Amygdala (tissue), 56 donors: ENCODE measurements at regions not wholly inside any gene's neighbourhood (a gene's known extent, or its start where the extent isn't known, plus 50 kb on each side); places are given as distances from the start of the nearest gene placed in this dataset.

Experiments
- DNase-seq, 56 donors: peaks; one replicate each; lab custom pipeline; 2025; lab: John Stamatoyannopoulos, UW

GRCh38 chrX:39309721-39310152 is 508.5 kb downstream of the MID1IP1 start:
- no peak for DNase-seq

DNA sequence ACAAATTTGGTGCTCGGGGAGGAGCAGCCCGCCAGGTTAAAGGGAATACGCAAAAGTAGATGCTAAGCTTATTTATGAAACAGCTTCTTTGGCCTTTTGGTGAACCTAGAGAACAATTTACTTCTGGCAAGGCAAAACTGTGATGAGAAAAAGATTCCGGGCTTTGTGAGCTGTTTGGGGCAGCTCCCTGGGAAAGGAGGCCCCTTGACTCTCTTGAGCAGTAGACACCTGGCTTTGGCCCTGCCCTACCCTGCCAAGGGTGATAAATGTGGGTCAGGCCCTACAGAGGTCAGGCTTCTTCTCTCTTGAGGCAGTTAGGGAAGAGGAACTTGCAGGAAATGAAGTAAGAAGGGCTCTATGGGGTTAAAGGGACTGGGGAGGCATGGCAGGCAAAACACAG is 509.6 kb downstream of the MID1IP1 start:
- DNase-seq = no peak

DNA sequence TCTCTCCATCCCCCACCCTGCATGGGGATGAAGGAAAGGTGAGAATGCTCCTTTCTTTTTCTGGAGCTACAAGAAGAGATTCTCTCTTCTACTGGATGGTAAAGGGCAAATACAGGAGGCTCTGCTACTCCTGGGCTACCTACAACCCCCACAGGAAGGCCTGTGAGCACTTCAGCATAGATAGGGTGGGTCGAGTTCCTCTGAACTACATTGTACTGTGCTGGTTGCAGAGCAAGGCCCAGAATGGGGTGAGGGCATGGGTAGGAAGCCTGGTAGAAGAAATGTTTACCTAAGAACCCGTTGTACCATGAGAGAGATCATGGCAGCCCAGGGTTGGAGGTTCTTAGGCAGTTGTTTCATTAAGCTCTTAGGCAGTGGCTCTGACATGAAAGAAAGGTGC is 510.4 kb downstream of the MID1IP1 start:
- DNase-seq = no peak

DNA sequence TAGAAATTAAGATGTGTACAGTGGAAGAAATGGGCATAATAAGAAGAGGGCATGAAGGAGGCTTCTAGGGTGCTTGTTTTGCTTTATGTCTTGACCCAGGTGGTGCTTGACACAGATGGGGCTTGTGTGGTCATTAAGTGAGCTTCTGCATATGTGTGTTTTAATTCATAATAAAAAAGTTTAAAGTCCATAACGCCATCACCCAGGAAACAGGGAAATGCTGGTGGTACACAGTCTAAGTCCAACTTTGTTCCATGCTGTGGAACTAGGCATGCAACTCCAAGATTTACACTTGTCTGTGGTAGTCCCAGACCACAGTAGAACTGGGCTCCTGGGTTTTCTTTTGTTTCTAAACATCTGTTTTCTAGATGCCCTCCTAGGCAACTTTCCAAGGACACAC is 511.9 kb downstream of the MID1IP1 start:
- no peak for DNase-seq

GRCh38 chrX:39318506-39319343 is 517.5 kb downstream of the MID1IP1 start:
- no peak for DNase-seq

DNA sequence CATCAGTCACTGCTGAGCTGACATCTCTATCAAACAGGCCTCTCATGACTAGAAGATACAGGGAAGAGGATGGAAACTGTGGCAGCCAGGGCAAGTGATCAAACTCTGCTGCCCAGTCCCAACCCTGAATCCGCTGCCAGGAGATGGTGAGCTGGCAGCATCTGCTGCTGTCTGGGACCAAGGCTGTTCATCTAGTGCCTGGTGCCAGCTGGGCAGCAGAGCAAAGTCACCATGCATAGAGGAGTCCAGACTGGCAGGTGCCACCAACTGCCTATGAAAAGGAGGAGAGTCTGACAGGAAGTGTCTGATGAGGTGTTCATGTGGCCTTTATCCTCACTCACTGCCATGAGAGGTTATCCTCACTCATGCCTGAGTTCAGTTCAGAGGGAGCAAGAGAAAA is 518.9 kb downstream of the MID1IP1 start:
- DNase-seq = peak in 1 of 56 donors; percentile 6

GRCh38 chrX:39322496-39322895 is 521.2 kb downstream of the MID1IP1 start:
- no peak for DNase-seq

DNA sequence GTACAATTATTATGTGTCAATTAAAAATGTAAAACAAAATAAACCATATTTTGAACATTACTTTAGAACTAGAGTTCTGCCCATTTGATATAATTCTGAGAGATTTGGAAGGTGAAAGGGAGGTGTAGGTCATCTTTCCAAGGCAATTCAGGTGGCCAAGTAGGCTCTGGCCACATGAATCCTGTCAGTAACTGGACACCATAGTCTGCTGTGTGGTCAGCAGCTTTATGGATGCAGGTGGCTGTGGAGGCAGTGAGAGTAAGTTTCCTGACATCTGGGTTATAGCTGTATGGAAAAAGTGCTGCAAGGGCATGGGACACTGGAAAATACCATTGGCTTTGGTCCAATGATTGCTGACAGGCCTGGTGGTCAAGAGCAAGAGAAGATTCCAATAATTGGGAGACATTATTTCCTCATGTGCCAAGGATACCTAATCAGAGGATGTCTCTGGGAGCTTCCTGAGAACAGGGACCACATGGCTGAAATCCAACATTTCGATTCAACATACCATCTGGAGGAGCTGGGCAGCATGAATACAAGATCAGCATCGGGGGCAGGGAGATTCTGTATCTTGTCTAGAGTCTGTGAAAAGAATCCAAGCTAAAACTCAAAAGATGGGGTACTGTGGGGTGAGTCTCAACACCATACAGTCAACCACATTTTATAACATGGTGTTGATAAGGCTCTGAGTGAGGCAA is 523.1 kb downstream of the MID1IP1 start:
- DNase-seq = no peak

DNA sequence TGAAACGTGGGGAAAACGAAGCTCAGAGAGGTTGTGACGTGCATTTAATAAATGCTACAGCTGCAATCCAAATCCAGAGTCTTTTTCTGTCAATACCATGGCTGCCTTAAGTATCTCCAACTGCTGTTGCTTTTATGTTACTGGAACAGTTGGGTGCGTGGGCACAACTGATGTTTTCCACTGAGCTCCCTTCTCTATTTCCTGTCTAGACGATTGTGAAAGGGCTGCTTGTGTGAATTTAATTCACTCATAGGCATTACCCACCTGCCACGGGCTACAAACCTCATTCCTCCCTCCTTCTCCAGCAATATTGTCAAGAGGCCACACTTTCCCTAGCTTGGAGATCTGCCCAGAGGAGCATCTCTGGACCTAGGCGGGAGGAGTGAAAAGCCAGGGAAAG is 526.0 kb downstream of the MID1IP1 start:
- no peak for DNase-seq

DNA sequence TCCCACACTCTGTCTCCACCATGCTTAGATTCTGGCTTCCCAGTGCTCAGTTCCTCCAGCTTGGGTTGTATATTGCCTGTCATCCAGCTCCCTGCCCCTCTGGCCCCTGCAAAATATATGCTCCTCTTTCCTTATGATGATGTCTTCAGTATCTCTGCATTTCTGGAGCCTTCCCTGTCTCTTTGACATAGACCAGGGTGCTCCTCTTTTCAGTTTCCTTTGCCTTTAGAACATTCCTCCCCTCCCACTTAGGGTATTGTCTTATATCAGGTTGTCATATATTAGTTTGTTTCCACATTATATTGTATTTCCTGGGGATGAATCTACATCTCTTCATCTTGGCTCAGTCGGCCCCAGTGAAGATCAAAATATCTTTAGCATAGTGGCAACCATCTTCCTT is 526.4 kb downstream of the MID1IP1 start:
- no peak for DNase-seq

GRCh38 chrX:39328661-39329060 is 527.4 kb downstream of the MID1IP1 start:
- no peak for DNase-seq

- DNase-seq = no peak
Measured at GRCh38 chrX:39331082-39331704, 529.9 kb downstream of the MID1IP1 start.

DNA sequence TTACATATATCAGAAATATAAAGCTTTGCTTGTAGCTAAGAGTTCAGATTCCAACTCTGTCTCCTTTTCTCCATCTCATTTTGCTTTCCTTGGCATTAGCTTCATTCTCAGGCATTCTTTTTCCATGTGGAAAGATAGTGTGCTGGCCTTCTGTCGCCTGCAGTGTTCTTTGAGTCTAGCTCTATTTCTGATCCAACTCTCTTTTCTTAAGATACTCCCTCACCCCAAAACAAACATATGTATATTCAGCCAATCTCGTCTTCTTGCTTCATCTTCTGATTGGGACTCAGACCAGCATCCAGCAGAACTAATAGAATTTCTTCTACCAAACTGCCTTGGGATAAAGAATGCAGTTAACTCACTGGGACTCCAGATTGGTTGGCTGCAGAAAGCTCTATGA is 532.2 kb downstream of the MID1IP1 start:
- DNase-seq = no peak

DNA sequence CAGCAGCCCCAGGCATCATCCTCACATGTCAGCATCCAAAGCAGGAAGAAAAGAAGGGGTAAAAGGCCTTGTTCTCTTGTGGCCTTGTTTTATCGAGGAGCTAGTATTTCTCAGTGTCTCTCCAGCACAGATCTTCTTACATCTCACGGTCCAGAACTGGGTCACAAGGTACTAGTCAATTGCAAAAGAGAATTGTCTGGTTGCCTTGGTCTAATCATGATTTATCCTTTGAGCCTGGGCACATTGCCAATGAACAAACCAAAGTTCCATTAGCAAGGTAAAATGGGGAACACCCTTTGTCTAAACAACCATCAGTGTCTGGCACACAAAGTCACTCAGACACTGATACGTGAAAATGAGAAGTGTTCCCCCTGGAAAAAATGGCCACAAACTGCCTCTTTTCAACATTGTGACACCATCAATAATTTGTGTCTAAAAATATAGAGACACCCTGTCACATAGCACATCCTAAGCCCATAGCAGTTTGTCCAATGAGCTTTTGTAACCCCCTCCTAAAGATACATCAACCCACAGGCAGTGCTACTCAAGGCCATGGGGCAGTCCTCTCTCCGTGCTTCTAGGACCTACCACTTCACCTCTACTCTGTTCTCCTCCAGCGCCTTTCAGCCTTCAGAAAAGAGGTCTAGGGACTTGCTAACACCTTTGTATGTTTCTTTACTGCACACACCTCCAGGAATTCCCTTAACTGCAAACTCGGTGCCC is 534.4 kb downstream of the MID1IP1 start:
- no peak for DNase-seq

DNA sequence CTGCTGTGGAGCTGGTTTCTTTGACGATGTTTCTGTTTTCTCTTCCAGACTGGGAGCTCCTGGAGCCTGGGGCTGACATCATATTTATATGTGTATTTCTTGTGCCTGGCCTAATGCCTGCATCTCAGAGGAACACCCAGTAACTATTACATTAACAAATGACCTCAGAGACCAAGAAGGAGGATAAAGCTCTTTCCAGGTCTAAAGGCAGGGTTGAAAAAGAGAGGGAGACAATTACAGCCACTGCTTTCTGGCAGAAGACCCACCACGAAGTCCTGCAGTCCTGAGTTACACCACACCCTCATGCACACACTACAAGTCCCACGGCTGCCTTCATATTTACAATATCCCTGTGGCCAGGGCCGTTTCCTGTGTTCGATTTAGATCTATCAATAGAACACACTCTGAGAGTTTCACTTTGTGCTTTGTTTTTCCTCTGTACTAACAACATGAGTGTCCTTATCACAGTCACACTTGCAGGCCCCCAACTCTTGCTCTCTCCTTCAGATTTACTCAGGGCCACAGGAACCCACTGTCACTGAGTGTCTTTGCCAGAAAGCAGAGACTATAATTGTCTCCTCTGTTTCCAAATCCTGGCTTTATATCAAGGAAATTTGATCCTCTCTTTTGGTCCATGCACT is 535.5 kb downstream of the MID1IP1 start:
- DNase-seq = peak in 1 of 56 donors; percentile 1

GRCh38 chrX:39337451-39337850 is 536.2 kb downstream of the MID1IP1 start:
- no peak for DNase-seq

DNA sequence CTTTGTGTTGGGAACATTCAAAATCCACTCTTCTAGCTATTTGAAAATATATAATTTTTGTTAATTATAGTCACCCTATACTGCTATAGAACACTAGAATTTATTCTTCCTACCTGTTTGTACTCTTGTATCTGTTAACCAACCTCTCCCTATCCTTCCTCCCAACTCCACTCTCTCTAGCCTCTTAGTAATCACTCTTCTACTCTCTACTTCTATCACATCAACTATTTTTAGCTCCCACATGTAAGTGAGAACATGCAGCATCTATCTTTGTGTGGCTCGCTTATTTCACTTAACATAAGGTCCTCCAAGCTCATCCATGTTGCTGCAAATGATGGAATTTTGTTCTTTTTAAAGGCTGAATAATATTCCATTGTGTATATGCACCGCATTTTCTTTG is 537.3 kb downstream of the MID1IP1 start:
- DNase-seq = no peak

DNA sequence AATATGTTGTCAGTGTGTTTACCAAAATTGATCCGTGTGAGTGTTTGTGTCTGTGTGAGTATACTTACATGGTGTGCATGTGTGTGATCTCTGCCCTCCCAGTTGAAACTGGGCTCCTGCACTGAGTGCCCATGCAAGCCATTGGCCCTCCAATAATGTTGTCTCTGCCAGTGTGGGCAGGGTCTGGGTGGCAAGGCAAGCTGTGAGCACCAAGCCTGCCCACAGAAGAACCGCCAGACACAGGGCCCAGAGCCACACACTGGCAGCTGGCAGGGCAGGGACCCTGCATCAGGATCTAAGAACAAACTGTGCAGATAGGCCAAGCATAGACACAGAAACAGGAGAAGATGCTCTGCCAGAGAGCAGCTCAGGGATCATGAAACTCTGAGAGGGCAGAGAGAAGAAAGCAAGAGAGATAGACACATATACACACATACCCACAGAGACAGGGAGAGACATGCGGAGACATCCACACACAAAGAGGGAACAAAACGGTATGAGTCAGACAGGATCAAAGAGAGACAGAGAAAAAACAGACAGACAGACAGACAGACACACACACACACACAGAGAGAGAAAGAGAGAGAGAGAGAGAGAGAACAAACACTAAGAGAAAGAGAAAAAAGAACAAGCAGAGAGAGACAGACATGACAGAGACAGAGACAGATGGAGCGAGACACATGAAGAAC is 555.0 kb downstream of the MID1IP1 start:
- DNase-seq = peak in 1 of 56 donors; percentile 0

GRCh38 chrX:39360101-39360500 is 558.8 kb downstream of the MID1IP1 start:
- DNase-seq = no peak

GRCh38 chrX:39361736-39362135 is 560.5 kb downstream of the MID1IP1 start:
- peak in 27 of 56 donors; percentile 0 to 46 (median 10) for DNase-seq
